ENCODE measurements at regions not wholly inside any gene's neighbourhood (a gene's known extent, or its start where the extent isn't known, plus 50 kb on each side); places are given as distances from the start of the nearest gene placed in this dataset.

GRCh38 chr11:80778432-80778831 is 1337.6 kb upstream of the TENM4 start:
- TF ChIP-seq CTCF (IDR thresholded peaks at IDR 0.05; ENCODE audit: poor library complexity) (no peak), EZH2 (IDR thresholded peaks at IDR 0.05; ENCODE audit: borderline replicate concordance) (no peak), EZH2phosphoT487 (IDR thresholded peaks at IDR 0.05; ENCODE audit: low read depth, severe bottlenecking, unreplicated experiment) (no peak)
